GM19238 (cell line): ENCODE measurements at regions not wholly inside any gene's neighbourhood (a gene's known extent, or its start where the extent isn't known, plus 50 kb on each side); places are given as distances from the start of the nearest gene placed in this dataset.
A peak's percentile ranks its signal among the peaks of the same experiment; 100 is the strongest.

Experiments used
- DNase-seq: peaks from one replicate; pipeline ENCODE4 v3.0.0; 2011; ENCODE audit warnings: low spot score; ENCODE audit not compliant: insufficient read length

GRCh38 chr13:111474136-111475002, 153.9 kb downstream of the TEX29 start:
- DNase-seq: peak; percentile 32

- DNase-seq: no peak
These were observed 155.0 kb downstream of the TEX29 start for GRCh38 chr13:111475488-111475887.

DNA sequence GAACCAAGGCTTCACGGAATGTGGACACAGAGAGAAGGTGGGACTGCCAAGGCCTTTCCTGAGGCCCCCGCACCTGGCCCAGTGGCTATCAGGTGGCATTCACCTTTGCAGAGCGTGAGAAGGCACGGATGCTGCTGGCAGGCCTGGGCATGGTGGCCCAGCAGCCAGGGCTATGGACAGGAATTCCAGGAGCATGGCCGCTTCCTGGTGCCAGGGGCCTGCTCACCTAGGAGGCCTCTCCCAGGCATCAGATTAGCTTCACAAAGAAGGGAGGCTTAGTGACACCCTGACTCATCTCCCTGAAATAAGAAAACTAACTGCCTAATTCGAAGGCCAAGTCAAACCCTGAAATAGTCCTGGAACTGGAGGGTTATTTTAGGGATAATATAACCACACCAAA, 155.8 kb downstream of the TEX29 start:
- no peak for DNase-seq

DNA sequence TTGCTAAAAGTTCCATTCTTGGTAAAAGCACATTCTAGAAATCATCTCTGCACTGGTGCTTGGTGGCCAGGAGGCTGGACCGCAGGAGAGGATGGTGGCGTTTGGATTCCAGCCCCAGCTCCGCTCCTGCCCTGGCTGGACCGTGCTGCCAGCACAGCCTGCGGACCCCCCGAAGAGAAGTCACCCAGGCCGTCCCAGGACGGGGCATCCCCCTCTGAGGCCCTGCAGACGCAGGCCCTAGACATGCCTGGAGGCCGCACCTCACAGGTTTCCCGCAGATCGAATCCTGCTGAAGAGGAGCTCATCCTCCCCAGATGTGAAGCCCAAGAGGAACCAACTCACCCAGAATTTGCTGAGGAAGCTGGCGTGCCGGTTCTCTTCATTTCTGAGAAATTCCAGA, 159.0 kb downstream of the TEX29 start:
- DNase-seq: no peak

DNA sequence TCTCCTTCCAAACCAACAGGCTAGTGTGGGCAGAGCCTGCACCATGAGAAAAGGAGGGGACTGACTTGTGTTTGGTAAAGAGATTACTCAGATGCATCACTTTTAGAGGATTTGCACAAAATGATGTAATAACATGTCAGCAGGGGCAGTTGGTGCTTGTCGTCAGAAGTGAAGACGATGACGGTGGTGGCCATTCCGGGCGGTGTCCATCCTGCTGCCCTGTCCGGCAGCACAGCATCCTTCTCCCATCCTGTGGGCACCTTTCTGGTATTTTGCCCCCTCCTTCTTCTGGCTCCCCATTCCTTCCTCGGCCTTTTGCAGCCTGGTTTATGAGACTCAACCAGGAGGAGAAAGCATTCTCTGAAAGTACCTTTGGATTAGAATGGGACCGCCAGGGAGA, 160.1 kb downstream of the TEX29 start:
- no peak for DNase-seq

GRCh38 chr13:111480976-111481375, 160.5 kb downstream of the TEX29 start:
- DNase-seq: no peak

- DNase-seq: no peak
These were observed 161.7 kb downstream of the TEX29 start for GRCh38 chr13:111482126-111482525.

GRCh38 chr13:111482806-111483620, 162.6 kb downstream of the TEX29 start:
- no peak for DNase-seq

DNA sequence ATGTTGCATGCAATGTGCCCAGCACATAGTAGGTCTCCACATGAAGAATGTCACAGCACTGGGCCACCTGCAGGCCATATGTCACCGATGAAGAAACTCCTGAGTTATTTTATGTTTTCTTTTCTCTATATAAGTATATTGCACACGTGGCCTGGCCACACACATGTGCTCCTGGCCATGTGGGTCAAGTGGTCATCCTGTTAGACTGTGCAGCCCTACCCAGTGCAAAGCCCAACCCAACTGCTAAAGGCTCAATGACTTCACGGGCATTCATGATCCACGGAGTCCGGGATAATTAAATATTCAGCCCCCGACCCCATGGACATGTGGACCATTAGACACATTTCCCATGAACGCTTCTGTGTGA, 163.2 kb downstream of the TEX29 start:
- DNase-seq: no peak

- DNase-seq: no peak
These were observed 163.9 kb downstream of the TEX29 start for GRCh38 chr13:111484141-111484925.

- DNase-seq: no peak
These were observed 164.5 kb downstream of the TEX29 start for GRCh38 chr13:111484959-111485358.

DNA sequence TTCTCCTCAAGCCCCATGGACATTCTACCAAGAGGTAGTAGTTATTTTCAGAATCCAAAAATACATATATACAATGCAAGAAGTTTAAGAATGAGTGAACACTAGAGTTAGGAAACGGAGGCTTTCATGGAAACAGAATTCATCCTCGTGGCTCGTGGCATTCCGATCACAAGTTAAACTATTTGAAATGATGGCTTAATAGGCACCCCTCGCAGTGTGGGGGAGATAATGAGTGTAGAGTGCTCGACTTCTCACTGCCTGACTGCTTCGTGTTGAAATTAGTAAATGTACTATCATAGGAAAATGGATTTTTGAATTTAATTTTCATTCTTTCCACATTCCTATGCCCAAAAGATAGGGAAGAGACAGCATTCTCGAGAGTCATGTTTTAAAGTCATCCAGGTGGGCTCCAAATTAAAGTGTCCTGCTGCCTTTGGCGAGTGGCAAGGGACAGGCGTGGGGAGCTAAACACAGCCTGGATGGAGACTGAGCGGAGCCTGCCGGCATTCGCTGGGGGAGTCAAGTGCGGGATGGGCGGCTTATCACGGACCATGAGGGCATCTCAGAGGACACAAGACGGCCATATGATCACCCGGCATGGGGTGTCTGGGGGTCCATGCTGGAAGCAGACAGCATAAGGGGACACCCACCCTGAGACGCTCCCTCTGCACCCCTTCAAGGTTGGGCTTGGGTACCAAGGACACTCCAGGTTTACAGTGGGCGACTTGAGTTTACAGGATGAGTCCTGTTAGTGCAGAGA, 165.2 kb downstream of the TEX29 start:
- DNase-seq: no peak

GRCh38 chr13:111486331-111486730, 165.9 kb downstream of the TEX29 start:
- no peak for DNase-seq

DNA sequence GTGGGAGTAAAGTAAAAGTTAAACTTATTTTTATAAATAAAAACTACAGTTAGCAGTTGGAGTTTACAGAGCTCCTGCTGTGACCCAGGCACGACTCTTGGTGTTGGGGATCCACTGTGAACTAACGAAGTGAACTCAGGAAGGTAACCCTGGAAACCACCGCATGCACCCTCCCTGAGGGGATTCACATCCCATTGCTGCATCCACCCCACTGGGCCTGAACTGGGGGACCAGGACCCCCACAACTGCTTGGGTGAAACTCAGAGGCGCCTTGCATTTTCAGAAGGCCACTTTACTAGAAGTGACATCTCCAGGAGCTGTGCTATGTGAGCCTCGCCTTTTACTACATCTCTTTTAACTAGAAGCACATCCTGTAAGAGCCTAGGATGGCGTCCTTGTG, 166.4 kb downstream of the TEX29 start:
- no peak for DNase-seq

DNA sequence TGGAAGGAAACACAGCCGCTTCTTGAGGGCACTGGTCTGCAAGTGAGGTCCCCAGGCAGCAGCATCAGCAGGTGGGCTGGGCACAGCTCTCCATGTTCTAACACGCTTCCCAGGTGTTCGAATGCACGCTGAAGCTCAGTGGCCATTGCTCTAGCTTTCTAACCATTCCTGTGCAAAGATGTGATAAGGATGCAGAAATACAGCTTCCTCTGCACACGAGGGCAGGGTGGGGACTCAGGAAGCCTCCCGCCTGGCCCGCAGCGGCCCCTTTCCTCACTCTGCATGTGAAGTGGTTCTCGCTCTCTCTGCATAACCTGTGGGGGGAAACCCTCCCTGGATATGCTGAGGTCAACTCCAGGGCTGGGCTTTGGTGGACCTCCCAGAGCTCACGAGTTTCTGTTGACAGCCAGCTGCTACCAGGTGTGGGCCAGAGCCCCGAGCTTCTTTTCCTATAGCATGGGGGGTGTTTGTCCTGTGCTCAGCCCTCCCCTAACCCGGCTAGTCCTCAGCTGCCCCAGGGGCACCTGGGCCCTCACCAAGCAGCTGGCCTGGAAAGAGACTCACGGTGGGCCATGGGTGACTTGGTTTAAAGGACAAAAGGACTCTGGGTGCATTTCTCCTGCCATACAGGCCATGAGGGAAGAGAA, 168.2 kb downstream of the TEX29 start:
- no peak for DNase-seq

DNA sequence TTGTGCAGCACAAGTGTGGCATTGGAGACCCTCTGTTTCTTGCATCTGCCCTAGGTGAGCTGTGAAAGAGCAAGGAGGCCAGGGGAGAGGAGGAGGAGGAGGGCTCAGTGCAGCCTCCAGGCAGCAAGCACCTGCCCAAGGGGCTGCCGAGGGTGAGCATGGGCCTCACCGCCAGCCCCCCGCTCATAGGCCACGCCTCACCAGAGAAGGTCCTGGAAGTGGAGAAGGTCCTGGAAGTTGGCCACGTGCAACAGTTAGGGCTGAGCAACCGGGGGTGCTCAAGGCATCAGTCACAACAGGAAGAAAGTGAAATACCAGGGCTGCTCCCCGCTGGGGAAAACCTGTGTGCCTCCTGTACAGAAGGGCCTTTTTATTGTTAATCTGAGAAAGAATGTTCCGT, 168.9 kb downstream of the TEX29 start:
- DNase-seq: no peak

DNA sequence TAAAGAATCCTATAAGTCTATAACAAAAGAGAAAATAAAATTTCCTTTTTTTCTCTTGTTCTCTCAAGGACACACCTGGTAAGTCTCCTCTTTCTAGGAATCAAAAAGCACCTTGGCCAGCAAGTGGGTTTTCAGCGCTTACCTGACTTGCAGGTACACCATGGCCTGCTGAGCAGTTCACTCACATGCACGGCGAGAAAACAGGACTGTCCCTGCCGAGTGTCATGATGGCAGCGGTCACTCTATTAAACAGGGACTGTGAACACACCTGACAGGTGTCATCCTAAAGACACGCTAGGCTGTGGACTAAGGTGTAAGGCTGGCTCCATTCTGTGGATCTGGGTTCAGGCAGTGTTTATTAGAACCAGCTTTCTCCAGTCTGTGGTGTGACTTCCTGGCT, 170.2 kb downstream of the TEX29 start:
- no peak for DNase-seq

DNA sequence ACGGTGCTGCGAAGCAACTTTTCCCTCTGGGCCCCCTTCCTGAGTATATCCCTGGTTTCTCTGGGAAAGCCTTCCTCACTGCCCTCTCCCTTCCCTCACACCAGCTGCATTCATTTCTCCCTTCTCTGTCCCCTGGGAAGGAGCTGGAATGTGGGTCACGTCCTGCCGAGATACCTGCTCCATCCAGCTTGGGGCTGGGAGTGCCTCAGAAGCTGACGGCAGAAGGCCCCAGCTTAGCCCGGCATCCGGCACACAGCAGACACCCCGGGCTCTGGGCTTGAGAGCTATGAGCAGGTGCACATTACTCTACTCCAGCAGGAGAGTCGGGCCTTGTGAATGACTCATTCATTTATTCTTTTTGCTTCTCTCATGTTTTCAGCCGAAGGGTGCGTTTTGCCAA, 170.6 kb downstream of the TEX29 start:
- no peak for DNase-seq

DNA sequence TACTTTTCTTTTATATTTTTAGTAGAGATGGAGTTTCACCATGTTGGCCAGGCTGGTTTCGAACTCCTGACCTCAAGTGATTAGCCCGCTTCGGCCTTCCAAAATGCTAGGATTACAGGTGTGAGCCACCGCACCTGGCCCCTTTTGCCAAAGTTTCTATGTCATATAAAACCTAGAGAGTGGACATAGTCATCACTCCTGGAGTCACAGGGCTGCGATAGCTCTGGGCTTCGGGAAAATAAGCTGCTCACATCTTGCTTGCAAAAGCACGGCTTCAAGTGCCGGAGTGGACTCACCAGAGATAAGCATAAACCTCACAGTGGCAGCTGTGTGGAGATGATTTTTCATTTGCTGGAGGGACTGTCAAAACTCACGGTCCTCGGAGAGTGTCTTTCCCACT, 171.2 kb downstream of the TEX29 start:
- DNase-seq: no peak

GRCh38 chr13:111492341-111492950, 172.0 kb downstream of the TEX29 start:
- DNase-seq: no peak
